HEK293 (cell line): ENCODE measurements at regions not wholly inside any gene's neighbourhood (a gene's known extent, or its start where the extent isn't known, plus 50 kb on each side); places are given as distances from the start of the nearest gene placed in this dataset.
A peak's percentile ranks its signal among the peaks of the same experiment; 100 is the strongest.

ENCODE experiments used
- CTCF ChIA-PET: fragments of 350-600 bp; formaldehyde crosslinking; extraction: SDS; loops from one replicate; lab custom pipeline; 2021; ENCODE audit warnings: antibody characterized with exemption; lab: Yijun Ruan, JAX
- POLR2A ChIA-PET: fragments of 300-600 bp; formaldehyde crosslinking; extraction: SDS; loops from one replicate; lab custom pipeline; 2020; ENCODE audit warnings: antibody characterized with exemption, inconsistent platforms; lab: Yijun Ruan, JAX
- H3K27ac ChIP-seq: fragments of 200-500 bp; sonication (Bioruptor generic); 2 replicates; pipeline ENCODE4 v1.5.1; 2014; ENCODE audit warnings: low read depth, low read length, control low read depth, inconsistent platforms; ENCODE audit errors: extremely low read depth
- H3K36me3 ChIP-seq, 2 experiments: fragments of 200-500 bp in 1 of 2; sonication (Bioruptor generic) in 1 of 2; 1 replicate in 1 of 2; 2 replicates in 1 of 2; pipeline ENCODE4 v1.5.1; 2014 to 2017; ENCODE audit warnings: inconsistent platforms in 2 of 2, low read length in 2 of 2; ENCODE audit not compliant: control insufficient read depth in 2 of 2, insufficient read depth in 1 of 2
- H3K4me1 ChIP-seq: fragments of 200-500 bp; sonication (Bioruptor generic); 2 replicates; pipeline ENCODE4 v1.5.1; 2014; ENCODE audit warnings: mild to moderate bottlenecking, low read length, inconsistent platforms; ENCODE audit not compliant: control insufficient read depth, insufficient read depth
- H3K4me3 ChIP-seq: 2 replicates; pipeline ENCODE4 v1.5.1; 2011; ENCODE audit warnings: low read depth, mild to moderate bottlenecking, control low read depth, low read length, moderate library complexity
- H3K9me3 ChIP-seq: fragments of 200-500 bp; sonication (Bioruptor generic); 2 replicates; pipeline ENCODE4 v1.5.1; 2014; ENCODE audit warnings: low read depth, low read length, inconsistent platforms; ENCODE audit not compliant: control insufficient read depth, insufficient read depth
- FEZF1 ChIP-seq: fragments of 450-650 bp; formaldehyde crosslinking; IDR thresholded peaks from 2 replicates; pipeline ENCODE4 v1.5.1; 2016; ENCODE audit warnings: missing biosample characterization, missing genetic modification characterization
- HOXD13 ChIP-seq: sonication (generic); formaldehyde crosslinking; IDR thresholded peaks from 2 replicates; pipeline ENCODE4 v1.8.0; 2022; ENCODE audit warnings: missing genetic modification reagents, borderline replicate concordance
- MZF1 ChIP-seq: fragments of 450-650 bp; formaldehyde crosslinking; IDR thresholded peaks from 2 replicates; pipeline ENCODE4 v1.5.1; 2017; ENCODE audit warnings: missing biosample characterization, missing genetic modification characterization, borderline replicate concordance
- PRDM1 ChIP-seq: fragments of 450-650 bp; formaldehyde crosslinking; IDR thresholded peaks from 2 replicates; pipeline ENCODE4; 2016; ENCODE audit warnings: missing biosample characterization, missing genetic modification characterization
- RBAK ChIP-seq: fragments of 450-650 bp; formaldehyde crosslinking; IDR thresholded peaks from 2 replicates; pipeline ENCODE4 v1.5.1; 2016; ENCODE audit warnings: missing biosample characterization, missing genetic modification characterization
- SETDB1 ChIP-seq: IDR thresholded peaks from one replicate; pipeline ENCODE4 v1.6.1; 2017; ENCODE audit warnings: mild to moderate bottlenecking, low read length, moderate library complexity, mixed read lengths; ENCODE audit not compliant: insufficient read length
- SP7 ChIP-seq: fragments of 450-650 bp; formaldehyde crosslinking; IDR thresholded peaks from 2 replicates; pipeline ENCODE4 v1.5.1; 2016; ENCODE audit warnings: missing biosample characterization, missing genetic modification characterization
- ZBTB1 ChIP-seq: fragments of 450-650 bp; formaldehyde crosslinking; IDR thresholded peaks from 2 replicates; pipeline ENCODE4 v1.5.1; 2016; ENCODE audit warnings: missing biosample characterization, missing genetic modification characterization
- ZBTB21 ChIP-seq: fragments of 450-650 bp; formaldehyde crosslinking; IDR thresholded peaks from 2 replicates; pipeline ENCODE4 v1.5.1; 2017; ENCODE audit warnings: missing biosample characterization, missing genetic modification characterization
- ZFHX2 ChIP-seq: fragments of 450-650 bp; formaldehyde crosslinking; conservative IDR thresholded peaks from 2 replicates; pipeline ENCODE4 v1.5.1; 2016; ENCODE audit warnings: missing biosample characterization, missing genetic modification characterization
- ZNF169 ChIP-seq: fragments of 450-650 bp; formaldehyde crosslinking; IDR thresholded peaks from 2 replicates; pipeline ENCODE4 v1.5.1; 2016; ENCODE audit warnings: missing biosample characterization, missing genetic modification characterization
- ZNF184 ChIP-seq: fragments of 450-650 bp; IDR thresholded peaks from 2 replicates; pipeline ENCODE4 v1.5.1; 2018; ENCODE audit warnings: missing biosample characterization, mild to moderate bottlenecking, missing genetic modification characterization
- ZNF202 ChIP-seq: fragments of 450-650 bp; formaldehyde crosslinking; IDR thresholded peaks from 2 replicates; pipeline ENCODE4 v1.5.1; 2016; ENCODE audit warnings: missing biosample characterization, missing genetic modification characterization, borderline replicate concordance
- ZNF239 ChIP-seq: fragments of 450-650 bp; formaldehyde crosslinking; IDR thresholded peaks from 2 replicates; pipeline ENCODE4 v1.5.1; 2016; ENCODE audit warnings: missing biosample characterization, missing genetic modification characterization
- ZNF302 ChIP-seq: fragments of 450-650 bp; formaldehyde crosslinking; IDR thresholded peaks from 2 replicates; pipeline ENCODE4 v1.5.1; 2016; ENCODE audit warnings: missing biosample characterization, missing genetic modification characterization, low read depth
- ZNF48 ChIP-seq: fragments of 450-650 bp; formaldehyde crosslinking; IDR thresholded peaks from 2 replicates; pipeline ENCODE4 v1.5.1; 2016; ENCODE audit warnings: missing biosample characterization, missing genetic modification characterization
- ZNF501 ChIP-seq: fragments of 450-650 bp; formaldehyde crosslinking; IDR thresholded peaks from 2 replicates; pipeline ENCODE4 v1.5.1; 2016; ENCODE audit warnings: missing biosample characterization, missing genetic modification characterization
- ZNF548 ChIP-seq: fragments of 450-650 bp; formaldehyde crosslinking; IDR thresholded peaks from 2 replicates; pipeline ENCODE4 v1.5.1; 2016; ENCODE audit warnings: missing biosample characterization, missing genetic modification characterization
- ZNF677 ChIP-seq: fragments of 450-650 bp; IDR thresholded peaks from 2 replicates; pipeline ENCODE4 v1.5.0; 2018; ENCODE audit warnings: missing biosample characterization, mild to moderate bottlenecking, missing genetic modification characterization, moderate library complexity
- ZNF837 ChIP-seq: fragments of 450-650 bp; formaldehyde crosslinking; IDR thresholded peaks from 2 replicates; pipeline ENCODE4 v1.5.1; 2016; ENCODE audit warnings: missing biosample characterization, missing genetic modification characterization
- ZXDB ChIP-seq: fragments of 450-650 bp; formaldehyde crosslinking; IDR thresholded peaks from 2 replicates; pipeline ENCODE4 v1.5.1; 2016; ENCODE audit warnings: missing biosample characterization, missing genetic modification characterization
- TF ChIP-seq, protein P1 (sequence below): fragments of 450-650 bp; formaldehyde crosslinking; IDR thresholded peaks from 2 replicates; pipeline ENCODE4 v1.5.1; 2016; ENCODE audit warnings: missing biosample characterization, missing genetic modification characterization
- TF ChIP-seq, protein P2 (sequence below): fragments of 450-650 bp; formaldehyde crosslinking; IDR thresholded peaks from 2 replicates; pipeline ENCODE4 v1.5.1; 2017; ENCODE audit warnings: missing biosample characterization, missing genetic modification characterization
- TF ChIP-seq, protein P3 (sequence below): fragments of 450-650 bp; formaldehyde crosslinking; IDR thresholded peaks from 2 replicates; pipeline ENCODE4 v1.5.1; 2016; ENCODE audit warnings: missing biosample characterization, missing genetic modification characterization
- TF ChIP-seq, protein P4 (sequence below): sonication (generic); formaldehyde crosslinking; IDR thresholded peaks from 2 replicates; pipeline ENCODE4 v1.8.1; 2022; ENCODE audit warnings: mild to moderate bottlenecking, moderate library complexity, missing genetic modification reagents
- TF ChIP-seq, protein P5 (sequence below): fragments of 450-650 bp; formaldehyde crosslinking; IDR thresholded peaks from 2 replicates; pipeline ENCODE4 v1.5.1; 2016; ENCODE audit warnings: missing biosample characterization, missing genetic modification characterization
- TF ChIP-seq, protein P6 (sequence below): fragments of 450-650 bp; formaldehyde crosslinking; IDR thresholded peaks from 2 replicates; pipeline ENCODE4 v1.5.1; 2017; ENCODE audit warnings: missing biosample characterization, missing genetic modification characterization

DNA sequence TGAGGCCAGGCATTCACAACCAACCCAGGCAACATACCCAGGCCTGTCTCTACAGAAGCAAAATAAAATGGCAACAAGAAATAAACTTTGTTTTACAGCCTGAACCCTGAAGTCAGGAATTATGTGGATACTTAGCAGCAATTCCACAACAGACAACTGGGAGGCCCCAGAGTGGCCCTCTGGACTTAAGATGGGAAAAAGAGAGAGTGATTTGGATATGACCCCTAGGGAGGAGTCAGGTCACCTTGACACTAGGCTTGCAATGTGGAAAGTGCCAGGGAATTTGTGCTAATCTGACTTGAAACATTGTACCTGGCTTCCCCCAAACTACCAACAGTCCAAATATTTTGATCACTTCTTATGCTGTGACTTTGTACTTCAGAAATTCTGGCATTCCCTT lies 193.1 kb downstream of the PARM1 start:
- Histone ChIP-seq H3K9me3 (no peaks in the 10 kb centered on the region), H3K4me3 (no peak overlapping the region), H3K27ac (no peak overlapping the region), H3K4me1 (no peaks in the 10 kb centered on the region), H3K36me3 (no peaks in the 10 kb centered on the region)
- no peak for TF ChIP-seq ZNF302 (tag by site-specific recombination)
- TF ChIP-seq ZNF48 (tag by site-specific recombination): no peak
- TF ChIP-seq ZNF184 (tag by site-specific recombination): no peak
- no peak for TF ChIP-seq ZFHX2 (tag by site-specific recombination)
- TF ChIP-seq, protein P1, sequence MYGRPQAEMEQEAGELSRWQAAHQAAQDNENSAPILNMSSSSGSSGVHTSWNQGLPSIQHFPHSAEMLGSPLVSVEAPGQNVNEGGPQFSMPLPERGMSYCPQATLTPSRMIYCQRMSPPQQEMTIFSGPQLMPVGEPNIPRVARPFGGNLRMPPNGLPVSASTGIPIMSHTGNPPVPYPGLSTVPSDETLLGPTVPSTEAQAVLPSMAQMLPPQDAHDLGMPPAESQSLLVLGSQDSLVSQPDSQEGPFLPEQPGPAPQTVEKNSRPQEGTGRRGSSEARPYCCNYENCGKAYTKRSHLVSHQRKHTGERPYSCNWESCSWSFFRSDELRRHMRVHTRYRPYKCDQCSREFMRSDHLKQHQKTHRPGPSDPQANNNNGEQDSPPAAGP (tag by site-specific recombination): no peak
- TF ChIP-seq, protein P2, sequence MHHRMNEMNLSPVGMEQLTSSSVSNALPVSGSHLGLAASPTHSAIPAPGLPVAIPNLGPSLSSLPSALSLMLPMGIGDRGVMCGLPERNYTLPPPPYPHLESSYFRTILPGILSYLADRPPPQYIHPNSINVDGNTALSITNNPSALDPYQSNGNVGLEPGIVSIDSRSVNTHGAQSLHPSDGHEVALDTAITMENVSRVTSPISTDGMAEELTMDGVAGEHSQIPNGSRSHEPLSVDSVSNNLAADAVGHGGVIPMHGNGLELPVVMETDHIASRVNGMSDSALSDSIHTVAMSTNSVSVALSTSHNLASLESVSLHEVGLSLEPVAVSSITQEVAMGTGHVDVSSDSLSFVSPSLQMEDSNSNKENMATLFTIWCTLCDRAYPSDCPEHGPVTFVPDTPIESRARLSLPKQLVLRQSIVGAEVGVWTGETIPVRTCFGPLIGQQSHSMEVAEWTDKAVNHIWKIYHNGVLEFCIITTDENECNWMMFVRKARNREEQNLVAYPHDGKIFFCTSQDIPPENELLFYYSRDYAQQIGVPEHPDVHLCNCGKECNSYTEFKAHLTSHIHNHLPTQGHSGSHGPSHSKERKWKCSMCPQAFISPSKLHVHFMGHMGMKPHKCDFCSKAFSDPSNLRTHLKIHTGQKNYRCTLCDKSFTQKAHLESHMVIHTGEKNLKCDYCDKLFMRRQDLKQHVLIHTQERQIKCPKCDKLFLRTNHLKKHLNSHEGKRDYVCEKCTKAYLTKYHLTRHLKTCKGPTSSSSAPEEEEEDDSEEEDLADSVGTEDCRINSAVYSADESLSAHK (tag by site-specific recombination): no peak
- no peak for TF ChIP-seq HOXD13 (CRISPR knock-in tag)
- no peak for TF ChIP-seq FEZF1
- TF ChIP-seq, protein P3, sequence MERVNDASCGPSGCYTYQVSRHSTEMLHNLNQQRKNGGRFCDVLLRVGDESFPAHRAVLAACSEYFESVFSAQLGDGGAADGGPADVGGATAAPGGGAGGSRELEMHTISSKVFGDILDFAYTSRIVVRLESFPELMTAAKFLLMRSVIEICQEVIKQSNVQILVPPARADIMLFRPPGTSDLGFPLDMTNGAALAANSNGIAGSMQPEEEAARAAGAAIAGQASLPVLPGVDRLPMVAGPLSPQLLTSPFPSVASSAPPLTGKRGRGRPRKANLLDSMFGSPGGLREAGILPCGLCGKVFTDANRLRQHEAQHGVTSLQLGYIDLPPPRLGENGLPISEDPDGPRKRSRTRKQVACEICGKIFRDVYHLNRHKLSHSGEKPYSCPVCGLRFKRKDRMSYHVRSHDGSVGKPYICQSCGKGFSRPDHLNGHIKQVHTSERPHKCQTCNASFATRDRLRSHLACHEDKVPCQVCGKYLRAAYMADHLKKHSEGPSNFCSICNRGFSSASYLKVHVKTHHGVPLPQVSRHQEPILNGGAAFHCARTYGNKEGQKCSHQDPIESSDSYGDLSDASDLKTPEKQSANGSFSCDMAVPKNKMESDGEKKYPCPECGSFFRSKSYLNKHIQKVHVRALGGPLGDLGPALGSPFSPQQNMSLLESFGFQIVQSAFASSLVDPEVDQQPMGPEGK (tag by site-specific recombination): no peak
- no peak for TF ChIP-seq ZBTB21 (tag by site-specific recombination)
- TF ChIP-seq ZNF677 (tag by site-specific recombination): no peak
- TF ChIP-seq ZNF239 (tag by site-specific recombination): no peak
- TF ChIP-seq ZNF501 (tag by site-specific recombination): no peak
- TF ChIP-seq, protein P4, sequence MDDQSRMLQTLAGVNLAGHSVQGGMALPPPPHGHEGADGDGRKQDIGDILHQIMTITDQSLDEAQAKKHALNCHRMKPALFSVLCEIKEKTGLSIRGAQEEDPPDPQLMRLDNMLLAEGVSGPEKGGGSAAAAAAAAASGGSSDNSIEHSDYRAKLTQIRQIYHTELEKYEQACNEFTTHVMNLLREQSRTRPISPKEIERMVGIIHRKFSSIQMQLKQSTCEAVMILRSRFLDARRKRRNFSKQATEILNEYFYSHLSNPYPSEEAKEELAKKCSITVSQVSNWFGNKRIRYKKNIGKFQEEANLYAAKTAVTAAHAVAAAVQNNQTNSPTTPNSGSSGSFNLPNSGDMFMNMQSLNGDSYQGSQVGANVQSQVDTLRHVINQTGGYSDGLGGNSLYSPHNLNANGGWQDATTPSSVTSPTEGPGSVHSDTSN (CRISPR knock-in tag): no peak
- TF ChIP-seq MZF1 (tag by site-specific recombination): no peak
- TF ChIP-seq, protein P5, sequence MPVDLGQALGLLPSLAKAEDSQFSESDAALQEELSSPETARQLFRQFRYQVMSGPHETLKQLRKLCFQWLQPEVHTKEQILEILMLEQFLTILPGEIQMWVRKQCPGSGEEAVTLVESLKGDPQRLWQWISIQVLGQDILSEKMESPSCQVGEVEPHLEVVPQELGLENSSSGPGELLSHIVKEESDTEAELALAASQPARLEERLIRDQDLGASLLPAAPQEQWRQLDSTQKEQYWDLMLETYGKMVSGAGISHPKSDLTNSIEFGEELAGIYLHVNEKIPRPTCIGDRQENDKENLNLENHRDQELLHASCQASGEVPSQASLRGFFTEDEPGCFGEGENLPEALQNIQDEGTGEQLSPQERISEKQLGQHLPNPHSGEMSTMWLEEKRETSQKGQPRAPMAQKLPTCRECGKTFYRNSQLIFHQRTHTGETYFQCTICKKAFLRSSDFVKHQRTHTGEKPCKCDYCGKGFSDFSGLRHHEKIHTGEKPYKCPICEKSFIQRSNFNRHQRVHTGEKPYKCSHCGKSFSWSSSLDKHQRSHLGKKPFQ: no peak
- TF ChIP-seq SP7 (tag by site-specific recombination): no peak
- no peak for TF ChIP-seq RBAK (tag by site-specific recombination)
- ChIA-PET CTCF (no interaction called here), POLR2A (no interaction called here)

DNA sequence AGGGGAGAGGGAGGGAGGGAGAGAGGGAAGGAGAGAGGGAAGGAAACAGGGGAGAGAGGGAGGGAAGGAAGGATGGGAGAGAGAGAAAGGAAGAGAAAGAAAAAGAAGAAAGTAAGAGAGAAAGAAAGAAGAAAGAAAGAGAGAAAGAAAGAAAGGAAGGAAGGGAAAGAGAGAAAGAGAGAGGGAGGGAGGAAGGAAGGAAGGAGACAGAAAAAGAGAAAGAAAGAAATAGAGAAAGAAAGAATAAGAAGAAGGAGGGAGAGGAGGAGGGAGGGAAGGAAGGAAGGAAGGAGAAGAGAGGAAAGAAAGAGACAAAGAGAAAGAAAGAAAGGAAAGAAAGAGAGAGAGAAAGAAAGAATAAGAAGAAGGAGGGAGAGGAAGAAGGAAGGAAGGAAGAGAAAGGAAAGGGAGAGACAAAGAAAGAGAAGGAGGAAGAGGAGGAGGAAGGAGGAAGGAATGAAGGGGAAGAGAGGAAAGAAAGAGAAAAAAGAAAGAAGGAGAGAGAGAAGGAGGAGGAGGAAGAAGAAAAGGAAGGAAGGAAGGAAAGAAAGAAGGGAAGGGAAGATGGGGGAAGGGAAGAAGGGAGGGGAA lies 189.6 kb downstream of the PARM1 start:
- Histone ChIP-seq H3K4me1 (no peaks in the 10 kb centered on the region), H3K27ac (no peak overlapping the region), H3K4me3 (no peak overlapping the region), H3K36me3 (no peaks in the 10 kb centered on the region), H3K9me3 (no peaks in the 10 kb centered on the region)
- CTCF ChIA-PET: no interaction called here
- POLR2A ChIA-PET: no interaction called here
- TF ChIP-seq, protein P6, sequence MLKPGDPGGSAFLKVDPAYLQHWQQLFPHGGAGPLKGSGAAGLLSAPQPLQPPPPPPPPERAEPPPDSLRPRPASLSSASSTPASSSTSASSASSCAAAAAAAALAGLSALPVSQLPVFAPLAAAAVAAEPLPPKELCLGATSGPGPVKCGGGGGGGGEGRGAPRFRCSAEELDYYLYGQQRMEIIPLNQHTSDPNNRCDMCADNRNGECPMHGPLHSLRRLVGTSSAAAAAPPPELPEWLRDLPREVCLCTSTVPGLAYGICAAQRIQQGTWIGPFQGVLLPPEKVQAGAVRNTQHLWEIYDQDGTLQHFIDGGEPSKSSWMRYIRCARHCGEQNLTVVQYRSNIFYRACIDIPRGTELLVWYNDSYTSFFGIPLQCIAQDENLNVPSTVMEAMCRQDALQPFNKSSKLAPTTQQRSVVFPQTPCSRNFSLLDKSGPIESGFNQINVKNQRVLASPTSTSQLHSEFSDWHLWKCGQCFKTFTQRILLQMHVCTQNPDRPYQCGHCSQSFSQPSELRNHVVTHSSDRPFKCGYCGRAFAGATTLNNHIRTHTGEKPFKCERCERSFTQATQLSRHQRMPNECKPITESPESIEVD: no peak
- TF ChIP-seq ZBTB1 (tag by site-specific recombination): no peak
- TF ChIP-seq ZNF837 (tag by site-specific recombination): no peak
- no peak for TF ChIP-seq ZNF677 (tag by site-specific recombination)
- no peak for TF ChIP-seq ZNF548 (tag by site-specific recombination)
- no peak for TF ChIP-seq ZNF202 (tag by site-specific recombination)
- TF ChIP-seq MZF1 (tag by site-specific recombination): no peak
- TF ChIP-seq PRDM1 (tag by site-specific recombination): peak; percentile 75
- TF ChIP-seq SETDB1: no peak
- no peak for TF ChIP-seq ZNF169 (tag by site-specific recombination)
- TF ChIP-seq ZXDB (tag by site-specific recombination): no peak
